Endothelial cell of umbilical vein (primary cell): ENCODE measurements at regions not wholly inside any gene's neighbourhood (a gene's known extent, or its start where the extent isn't known, plus 50 kb on each side); places are given as distances from the start of the nearest gene placed in this dataset.

ENCODE experiments used
- BruUV-seq: library from RNA; stranded (reverse); fragments of 400-500 nt; replicated peaks from 2 replicates; lab custom pipeline; 2021; lab: Mats Ljungman, UMichigan
- CTCF ChIA-PET: fragments of 300-600, 350-600 bp; sonication (Branson Sonifier 250); formaldehyde crosslinking; loops from one replicate; lab custom pipeline; 2021; ENCODE audit warnings: antibody characterized with exemption, inconsistent platforms; lab: Charles Lee
- POLR2A ChIA-PET: fragments of 300-600, 350-600 bp; sonication (Branson Sonifier 250); formaldehyde crosslinking; loops from one replicate; lab custom pipeline; 2021; ENCODE audit warnings: antibody characterized with exemption, inconsistent platforms; lab: Charles Lee
- DNase-seq: peaks from one replicate; pipeline ENCODE4 v3.0.0-alpha.2; 2011; ENCODE audit warnings: low read depth, low spot score
- FAIRE-seq: peaks from 2 replicates; lab custom pipeline; 2011; peaks lifted over from hg19 to GRCh38; lab: Jason Lieb, UNC
- H2AFZ ChIP-seq: 2 replicates; pipeline ENCODE4 v1.6.0; 2012; ENCODE audit warnings: low read depth, low read length, control low read depth, inconsistent platforms
- H3K27ac ChIP-seq: 2 replicates; pipeline ENCODE4 v1.5.1; 2011; ENCODE audit warnings: low read depth, mild to moderate bottlenecking, control low read depth, low read length, moderate library complexity; ENCODE audit not compliant: insufficient read depth
- H3K27me3 ChIP-seq, 2 experiments: 2 replicates each; pipeline versions ENCODE4 v1.6.0 to v1.6.1; 2011; ENCODE audit warnings: low read length in 2 of 2, mixed read lengths in 1 of 2; ENCODE audit not compliant: control insufficient read depth in 2 of 2, insufficient read depth in 2 of 2
- H3K36me3 ChIP-seq, 2 experiments: 2 replicates in 1 of 2; 3 replicates in 1 of 2; pipeline ENCODE4 v1.5.1; 2011; ENCODE audit warnings: low read length in 2 of 2, mild to moderate bottlenecking in 1 of 2, moderate library complexity in 1 of 2; ENCODE audit not compliant: control insufficient read depth in 2 of 2, insufficient read depth in 2 of 2; ENCODE audit errors: extremely low read depth in 1 of 2
- H3K4me1 ChIP-seq: 3 replicates; pipeline ENCODE4 v1.5.1; 2011; ENCODE audit warnings: mild to moderate bottlenecking, low read length; ENCODE audit not compliant: control insufficient read depth, insufficient read depth; ENCODE audit errors: extremely low read depth
- H3K4me2 ChIP-seq: 2 replicates; pipeline ENCODE4 v1.6.1; 2011; ENCODE audit warnings: low read length, control low read depth, mixed read lengths; ENCODE audit not compliant: insufficient read depth
- H3K4me3 ChIP-seq, 3 experiments: fragments of 200-600 bp in 1 of 3; sonication (generic), shearing (Covaris generic) in 1 of 3; replicated peaks in 1 of 3; 2 replicates each; pipeline ENCODE4 v1.5.1; 2011 to 2016; ENCODE audit warnings: control low read depth in 3 of 3, low read length in 3 of 3, mild to moderate bottlenecking in 2 of 3, inconsistent platforms in 1 of 3, low read depth in 1 of 3, moderate library complexity in 1 of 3; ENCODE audit not compliant: insufficient read depth in 1 of 3
- H3K79me2 ChIP-seq: 2 replicates; pipeline ENCODE4 v1.6.0; 2012; ENCODE audit warnings: low read length, inconsistent platforms; ENCODE audit not compliant: control insufficient read depth, insufficient read depth
- H3K9ac ChIP-seq: replicated peaks from 2 replicates; pipeline ENCODE3; 2011; ENCODE audit warnings: low read length, control low read depth; ENCODE audit not compliant: insufficient read depth; ENCODE audit errors: extremely low read depth
- H3K9me1 ChIP-seq: replicated peaks from 3 replicates; pipeline ENCODE4 v1.6.0; 2011; ENCODE audit warnings: mild to moderate bottlenecking, low read length; ENCODE audit not compliant: control insufficient read depth, insufficient read depth; ENCODE audit errors: extremely low read depth
- H3K9me3 ChIP-seq: replicated peaks from 2 replicates; pipeline ENCODE4 v1.5.1; 2012; ENCODE audit warnings: low read length, inconsistent platforms; ENCODE audit not compliant: control insufficient read depth, insufficient read depth
- H4K20me1 ChIP-seq: replicated peaks from 2 replicates; pipeline ENCODE3; 2011; ENCODE audit warnings: mild to moderate bottlenecking, low read length; ENCODE audit not compliant: control insufficient read depth, insufficient read depth; ENCODE audit errors: extremely low read depth
- EZH2 ChIP-seq: IDR thresholded peaks from 2 replicates; pipeline ENCODE4 v1.6.1; 2012; ENCODE audit warnings: borderline replicate concordance, low read depth, mild to moderate bottlenecking, moderate library complexity, low read length, inconsistent platforms; ENCODE audit not compliant: severe bottlenecking
- FOS ChIP-seq: IDR thresholded peaks from 2 replicates; pipeline ENCODE4 v1.6.1; 2011; ENCODE audit warnings: mild to moderate bottlenecking, low read length, moderate library complexity, borderline replicate concordance; ENCODE audit not compliant: insufficient read depth
- GATA2 ChIP-seq: IDR thresholded peaks from 2 replicates; pipeline ENCODE4 v1.7.0; 2011; ENCODE audit warnings: low read depth, mild to moderate bottlenecking, moderate library complexity, mixed read lengths, low read length; ENCODE audit not compliant: insufficient read length, insufficient read depth
- JUN ChIP-seq: IDR thresholded peaks from 2 replicates; pipeline ENCODE4 v1.6.1; 2011; ENCODE audit warnings: borderline replicate concordance, low read depth; ENCODE audit not compliant: insufficient read length, insufficient read depth
- MYC ChIP-seq: IDR thresholded peaks from one replicate; pipeline ENCODE4 v1.6.1; 2011; ENCODE audit warnings: mild to moderate bottlenecking, low read depth, low read length
- POLR2A ChIP-seq: IDR thresholded peaks from 2 replicates; pipeline ENCODE4 v1.6.1; 2012; ENCODE audit warnings: low read depth, mild to moderate bottlenecking, control low read depth, low read length
- POLR2AphosphoS5 ChIP-seq: IDR thresholded peaks from 2 replicates; pipeline ENCODE4 v1.6.1; 2012; ENCODE audit warnings: low read depth, mild to moderate bottlenecking, control low read depth, low read length, moderate library complexity; ENCODE audit not compliant: insufficient read depth
- dilution Hi-C: fragments of 300-500 bp; cut with MboI; formaldehyde crosslinking; loops from one replicate; pipeline ENCODE4 v1.15.0; 2019; ENCODE audit warnings: low sequenced_read_pairs; ENCODE audit not compliant: extremely low pct_ligation_motif_present
- intact Hi-C: fragments of 100-400 bp; cut with micrococcal nuclease; formaldehyde crosslinking; loops from one replicate; pipeline ENCODE4 v1.10.0; 2022
- TF ChIP-seq, protein P1 (sequence below): IDR thresholded peaks from 2 replicates; pipeline ENCODE4 v1.6.1; 2011; ENCODE audit not compliant: insufficient read depth, insufficient read length
- TF ChIP-seq, protein P2 (sequence below), 2 donors: IDR thresholded peaks; 1 replicate in 1 of 2; 2 replicates in 1 of 2; pipeline ENCODE4 v1.5.1; 2011; ENCODE audit warnings: low read length in 2 of 2, mild to moderate bottlenecking in 2 of 2, moderate library complexity in 2 of 2, control low read depth in 1 of 2, inconsistent platforms in 1 of 2, low read depth in 1 of 2; ENCODE audit not compliant: insufficient read depth in 1 of 2; ENCODE audit errors: extremely low read depth in 1 of 2

DNA sequence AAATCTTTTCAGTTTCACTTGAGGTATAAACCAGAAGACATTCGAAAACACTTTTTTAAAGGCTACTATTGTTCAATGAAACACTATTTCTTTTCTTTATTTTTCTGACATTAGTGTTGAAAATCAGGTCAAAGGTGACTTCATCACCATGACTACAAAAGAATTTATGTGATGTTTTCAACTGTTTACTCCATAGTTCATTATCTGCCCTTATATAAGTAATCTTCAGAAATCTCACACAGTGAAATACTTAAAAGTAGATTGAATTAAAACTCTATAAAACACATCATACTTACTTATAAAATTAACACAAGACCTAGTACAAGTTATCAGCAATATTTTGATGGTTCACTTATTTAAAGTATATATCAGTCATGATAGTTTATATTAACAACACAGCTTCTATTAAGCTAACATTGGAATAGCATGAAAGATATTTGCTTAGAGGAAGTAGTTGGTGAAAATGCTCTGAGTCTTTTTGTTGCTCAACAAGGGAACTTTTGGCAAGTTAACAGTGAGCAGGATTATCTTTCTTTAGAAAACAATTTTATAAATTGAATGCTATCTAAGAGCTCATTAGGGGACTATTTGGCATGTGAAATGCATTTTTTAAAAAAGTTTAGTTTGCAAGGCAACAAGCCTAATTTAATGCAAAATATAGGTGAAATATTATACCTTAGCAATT lies 60.8 kb downstream of the MC4R start:
- no peak overlapping the region for H3K4me2 ChIP-seq
- no peaks in the 10 kb centered on the region for H3K9me1 ChIP-seq
- intact Hi-C loops, result no loop called here
- H3K27ac ChIP-seq, result no peak overlapping the region
- DNase-seq (no peak), FAIRE-seq (no peak)
- no peaks in the 10 kb centered on the region for H3K4me1 ChIP-seq
- H3K4me3 ChIP-seq, result no peak overlapping the region
- no peak overlapping the region for H3K9ac ChIP-seq
- H2AFZ ChIP-seq, result no peak overlapping the region
- POLR2A ChIA-PET, result no interaction called here
- no peaks in the 10 kb centered on the region for H3K27me3 ChIP-seq
- TF ChIP-seq, protein P1, sequence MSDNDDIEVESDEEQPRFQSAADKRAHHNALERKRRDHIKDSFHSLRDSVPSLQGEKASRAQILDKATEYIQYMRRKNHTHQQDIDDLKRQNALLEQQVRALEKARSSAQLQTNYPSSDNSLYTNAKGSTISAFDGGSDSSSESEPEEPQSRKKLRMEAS, result no peak
- TF ChIP-seq EZH2 (no peak), POLR2A (no peak), FOS (no peak), GATA2 (no peak), MYC (no peak)
- no peaks in the 10 kb centered on the region for H3K36me3 ChIP-seq
- dilution Hi-C loops, result no loop called here
- H3K79me2 ChIP-seq, result no peaks in the 10 kb centered on the region
- H3K9me3 ChIP-seq, result no peaks in the 10 kb centered on the region
- BruUV-seq, result no TSS peak
- CTCF ChIA-PET, result no interaction called here
- H4K20me1 ChIP-seq, result no peaks in the 10 kb centered on the region

DNA sequence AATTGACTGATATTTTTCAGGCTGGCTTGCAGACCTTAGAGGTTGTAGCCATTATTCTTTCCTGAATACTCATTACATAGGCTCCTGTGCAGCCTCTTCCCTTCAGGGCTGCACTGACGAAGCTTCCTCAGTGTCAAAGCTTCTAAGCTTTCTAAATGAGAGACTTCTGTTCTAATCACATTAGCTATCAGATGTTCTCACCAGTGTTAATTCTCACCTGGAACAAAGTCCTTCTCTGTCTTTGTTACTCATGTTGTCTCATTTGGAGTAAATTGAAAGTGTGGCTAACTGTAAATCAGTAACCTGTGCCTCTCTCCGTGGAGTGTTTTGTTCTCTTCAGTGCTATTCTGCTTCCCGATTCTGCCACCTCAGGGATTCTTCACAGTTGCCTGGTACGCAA lies 76.9 kb downstream of the MC4R start:
- H2AFZ ChIP-seq, result no peak overlapping the region
- BruUV-seq, result no TSS peak
- H4K20me1 ChIP-seq, result no peaks in the 10 kb centered on the region
- no peaks in the 10 kb centered on the region for H3K9me1 ChIP-seq
- H3K9ac ChIP-seq, result no peak overlapping the region
- ChIA-PET CTCF (interaction anchor here (0.6 kb wide), 1 partner anchor 15 kb away, joined by 3 read pairs; no protein-coding TSS in a partner anchor), POLR2A (no interaction called here)
- no peak overlapping the region for H3K4me2 ChIP-seq
- peaks cover 2% of the 10 kb centered on the region for H3K9me3 ChIP-seq
- H3K27me3 ChIP-seq, result no peaks in the 10 kb centered on the region
- FAIRE-seq (no peak), DNase-seq (no peak)
- intact Hi-C loops (no loop called here), dilution Hi-C loops (no loop called here)
- H3K79me2 ChIP-seq, result no peaks in the 10 kb centered on the region
- H3K4me3 ChIP-seq, result no peak overlapping the region
- H3K4me1 ChIP-seq, result no peaks in the 10 kb centered on the region
- H3K27ac ChIP-seq, result no peak overlapping the region
- H3K36me3 ChIP-seq, result no peaks in the 10 kb centered on the region
- TF ChIP-seq JUN (no peak), POLR2A (no peak), EZH2 (no peak), POLR2AphosphoS5 (no peak), FOS (no peak), MYC (no peak), GATA2 (no peak)
- TF ChIP-seq, protein P2, sequence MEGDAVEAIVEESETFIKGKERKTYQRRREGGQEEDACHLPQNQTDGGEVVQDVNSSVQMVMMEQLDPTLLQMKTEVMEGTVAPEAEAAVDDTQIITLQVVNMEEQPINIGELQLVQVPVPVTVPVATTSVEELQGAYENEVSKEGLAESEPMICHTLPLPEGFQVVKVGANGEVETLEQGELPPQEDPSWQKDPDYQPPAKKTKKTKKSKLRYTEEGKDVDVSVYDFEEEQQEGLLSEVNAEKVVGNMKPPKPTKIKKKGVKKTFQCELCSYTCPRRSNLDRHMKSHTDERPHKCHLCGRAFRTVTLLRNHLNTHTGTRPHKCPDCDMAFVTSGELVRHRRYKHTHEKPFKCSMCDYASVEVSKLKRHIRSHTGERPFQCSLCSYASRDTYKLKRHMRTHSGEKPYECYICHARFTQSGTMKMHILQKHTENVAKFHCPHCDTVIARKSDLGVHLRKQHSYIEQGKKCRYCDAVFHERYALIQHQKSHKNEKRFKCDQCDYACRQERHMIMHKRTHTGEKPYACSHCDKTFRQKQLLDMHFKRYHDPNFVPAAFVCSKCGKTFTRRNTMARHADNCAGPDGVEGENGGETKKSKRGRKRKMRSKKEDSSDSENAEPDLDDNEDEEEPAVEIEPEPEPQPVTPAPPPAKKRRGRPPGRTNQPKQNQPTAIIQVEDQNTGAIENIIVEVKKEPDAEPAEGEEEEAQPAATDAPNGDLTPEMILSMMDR (IDR thresholded peaks at IDR 0.05; ENCODE audit: extremely low read depth in 1 of 2, insufficient read depth in 1 of 2, low read depth in 1 of 2, low read length in 2 of 2), result no peak
- TF ChIP-seq, protein P1, result no peak
